Thymus (tissue), 11 donors: ENCODE measurements at regions not wholly inside any gene's neighbourhood (a gene's known extent, or its start where the extent isn't known, plus 50 kb on each side); places are given as distances from the start of the nearest gene placed in this dataset.

Experiments used
- DNase-seq, 9 donors: peaks; one replicate each; pipeline ENCODE4 v3.0.0-alpha.2; 2013; ENCODE audit warnings: low spot score in 9 of 9, low read depth in 6 of 9, missing footprints in 1 of 9
- H3K27ac ChIP-seq, 2 donors: one replicate each; pipeline ENCODE4 v1.5.1; 2013; ENCODE audit warnings: control low read depth in 1 of 2, low read depth in 1 of 2, low read length in 1 of 2, mild to moderate bottlenecking in 1 of 2, moderate library complexity in 1 of 2
- H3K27me3 ChIP-seq, 2 donors: one replicate each; pipeline ENCODE4 v1.5.1; 2013; ENCODE audit warnings: low read length in 1 of 2; ENCODE audit not compliant: control insufficient read depth in 2 of 2, insufficient read depth in 1 of 2
- H3K36me3 ChIP-seq, 2 donors: one replicate each; pipeline ENCODE4 v1.5.1; 2013; ENCODE audit warnings: low read length in 1 of 2, mild to moderate bottlenecking in 1 of 2, moderate library complexity in 1 of 2; ENCODE audit not compliant: control insufficient read depth in 2 of 2, insufficient read depth in 2 of 2
- H3K4me1 ChIP-seq, 2 donors: one replicate each; pipeline ENCODE4 v1.5.1; 2013; ENCODE audit warnings: low read length in 2 of 2; ENCODE audit not compliant: control insufficient read depth in 2 of 2, insufficient read depth in 2 of 2
- H3K4me3 ChIP-seq, 2 donors: one replicate each; pipeline ENCODE4 v1.5.1; 2013; ENCODE audit warnings: low read length in 2 of 2, control low read depth in 1 of 2, mild to moderate bottlenecking in 1 of 2
- H3K9me3 ChIP-seq, 2 donors: one replicate each; pipeline ENCODE4 v1.5.1; 2013; ENCODE audit warnings: low read length in 1 of 2, mild to moderate bottlenecking in 1 of 2; ENCODE audit not compliant: control insufficient read depth in 2 of 2, insufficient read depth in 1 of 2
- WGBS: extraction: QIAGEN DNeasy Blood & Tissue Kit; methylation state at CpG from one replicate; pipeline ENCODE4 v1.1.7; 2013; 5-methylcytosine and 5-hydroxymethylcytosine counted together
- donor health status: healthy.

DNA sequence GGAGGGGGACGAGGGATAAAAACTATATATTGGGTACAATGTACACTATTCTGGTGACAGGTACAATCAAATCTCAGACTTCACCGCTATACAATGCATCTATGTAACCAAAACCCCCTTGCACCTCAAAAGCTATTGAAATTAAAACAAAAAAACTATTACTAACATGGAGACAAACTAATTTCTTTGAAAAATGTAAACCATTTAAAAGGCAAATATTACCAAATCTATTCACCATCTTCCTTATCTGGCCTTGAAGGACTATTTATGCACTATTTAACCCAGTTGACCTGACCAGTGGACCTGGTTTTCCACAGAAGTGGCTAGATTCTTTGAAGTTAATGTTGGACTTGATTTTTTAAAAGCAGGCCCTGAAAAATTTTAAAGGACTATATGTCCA lies 212.3 kb upstream of the RPS6KA3 start:
- Histone ChIP-seq H3K4me3 (no peak overlapping the region), H3K4me1 (no peaks in the 10 kb centered on the region), H3K27me3 (no peaks in the 10 kb centered on the region), H3K9me3 (no peaks in the 10 kb centered on the region), H3K36me3 (no peaks in the 10 kb centered on the region), H3K27ac (no peak overlapping the region)
- WGBS: 98% methylated on average over 2 of the region's 2 CpGs
- DNase-seq: no peak

DNA sequence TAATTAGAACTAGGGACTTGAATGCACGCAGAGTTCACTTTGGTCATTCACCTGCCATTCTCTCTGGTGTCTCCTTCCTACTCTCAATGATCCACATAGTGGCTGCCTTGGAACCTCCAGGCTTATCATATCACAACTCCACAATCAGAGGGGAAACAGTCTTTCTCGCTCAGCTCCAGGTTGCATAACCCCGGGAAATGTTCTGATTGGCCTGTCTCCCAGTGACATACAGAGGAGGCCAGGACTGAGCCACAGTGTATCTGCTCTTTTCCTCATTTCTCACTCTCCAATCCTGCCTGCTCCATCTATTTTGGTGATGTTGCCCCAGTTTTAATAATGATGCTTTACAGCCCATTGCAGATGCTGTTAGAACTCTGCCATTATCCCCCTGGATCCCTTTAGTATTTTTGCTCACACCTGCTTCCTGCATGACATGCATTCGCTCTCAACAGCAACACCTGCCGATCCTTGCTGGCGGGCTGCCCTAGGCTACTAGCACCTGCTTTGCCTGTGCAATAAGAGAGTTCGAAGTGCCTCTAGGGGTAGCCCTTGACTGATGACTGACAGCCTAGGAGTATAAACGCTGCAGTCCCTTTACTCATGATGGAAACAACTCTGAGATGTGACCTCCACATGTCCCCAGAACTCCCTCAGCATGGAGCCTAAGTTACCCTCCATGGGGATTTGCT lies 211.3 kb upstream of the RPS6KA3 start:
- H3K27me3 ChIP-seq: no peaks in the 10 kb centered on the region
- H3K4me1 ChIP-seq: no peaks in the 10 kb centered on the region
- no peaks in the 10 kb centered on the region for H3K36me3 ChIP-seq
- no peak overlapping the region for H3K27ac ChIP-seq
- H3K9me3 ChIP-seq: no peaks in the 10 kb centered on the region
- WGBS: 88% methylated on average over 8 of the region's 8 CpGs
- DNase-seq: no peak
- H3K4me3 ChIP-seq: no peak overlapping the region

DNA sequence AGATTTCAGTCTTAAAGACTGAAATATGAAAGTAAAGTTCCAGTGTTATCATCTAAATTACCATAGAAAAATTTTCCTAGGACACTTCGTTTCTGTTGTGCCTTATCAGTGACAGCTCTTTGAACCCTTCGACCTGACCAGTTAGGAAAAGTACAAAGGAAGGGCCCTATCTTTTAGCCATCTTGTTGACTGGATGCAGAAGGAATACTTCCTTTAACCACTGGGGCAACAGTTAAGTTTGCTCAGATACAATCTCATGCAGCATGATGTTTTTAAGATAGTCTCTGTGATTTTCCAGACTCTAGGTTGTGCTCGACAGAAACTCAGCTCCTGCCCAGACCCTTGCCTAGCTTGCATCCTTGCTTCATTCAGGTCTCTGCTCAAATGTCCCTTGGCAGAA lies 210.5 kb upstream of the RPS6KA3 start:
- Histone ChIP-seq H3K4me3 (no peak overlapping the region), H3K9me3 (no peaks in the 10 kb centered on the region), H3K27ac (no peak overlapping the region), H3K27me3 (no peaks in the 10 kb centered on the region), H3K36me3 (no peaks in the 10 kb centered on the region), H3K4me1 (no peaks in the 10 kb centered on the region)
- WGBS: 72% methylated on average over 3 of the region's 3 CpGs
- no peak for DNase-seq

DNA sequence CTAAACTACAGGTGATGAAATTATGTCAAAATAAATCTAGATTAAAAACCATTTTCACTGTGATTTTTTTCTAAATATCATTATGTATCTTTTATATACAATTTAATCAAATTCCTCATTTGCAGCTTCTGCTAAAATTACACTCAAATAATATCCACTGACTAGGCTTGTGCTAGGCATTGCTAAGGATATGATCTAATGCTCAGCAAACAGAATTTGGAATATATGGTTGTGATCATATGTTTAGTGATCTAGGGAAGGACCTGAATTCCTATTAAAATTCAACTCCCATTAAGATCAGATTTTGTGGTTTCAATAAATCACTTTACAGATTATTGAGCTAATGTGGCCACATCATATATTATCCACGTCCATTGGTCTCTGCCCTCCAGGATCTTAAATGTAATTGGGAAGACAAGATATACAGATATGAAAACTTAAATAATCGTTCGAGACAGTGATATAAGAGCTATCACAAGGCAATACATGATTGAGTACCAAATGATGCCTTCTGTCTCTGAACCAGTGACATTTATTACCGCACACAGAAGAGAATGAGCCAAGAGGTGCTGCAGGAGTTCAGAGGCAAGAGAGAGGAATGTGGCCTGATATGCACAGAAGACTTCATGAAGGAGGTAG lies 206.0 kb upstream of the RPS6KA3 start:
- no peaks in the 10 kb centered on the region for H3K36me3 ChIP-seq
- WGBS: 97% methylated on average over 4 of the region's 4 CpGs
- no peak for DNase-seq

DNA sequence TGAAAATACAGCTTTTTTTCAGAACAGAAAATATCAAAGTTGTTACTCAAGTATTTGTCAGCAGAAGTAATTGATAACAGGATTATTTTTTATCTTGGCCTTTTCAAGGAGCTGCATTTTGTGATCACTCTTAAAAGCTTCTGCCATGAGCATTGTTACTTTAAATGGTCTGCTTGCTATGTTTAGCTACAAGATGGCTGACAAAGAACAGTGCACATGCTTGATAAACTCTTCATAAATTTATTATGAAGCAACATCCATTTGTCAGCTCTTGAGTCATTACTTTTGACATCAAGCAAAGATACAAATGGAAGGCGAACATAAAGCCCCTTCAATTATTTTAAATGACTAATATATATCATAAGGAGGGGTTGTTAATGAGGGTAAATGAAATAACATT lies 205.4 kb upstream of the RPS6KA3 start:
- Histone ChIP-seq H3K27me3 (no peaks in the 10 kb centered on the region), H3K9me3 (no peaks in the 10 kb centered on the region), H3K27ac (no peak overlapping the region), H3K36me3 (no peaks in the 10 kb centered on the region), H3K4me1 (no peaks in the 10 kb centered on the region), H3K4me3 (no peak overlapping the region)
- no peak for DNase-seq
- 100% methylated on average over 1 of the region's 1 CpG for WGBS

More for the DNA sequence above, 206.0 kb upstream of the RPS6KA3 start:
- no peaks in the 10 kb centered on the region for H3K9me3 ChIP-seq
- no peaks in the 10 kb centered on the region for H3K4me1 ChIP-seq
- no peak overlapping the region for H3K4me3 ChIP-seq
- no peaks in the 10 kb centered on the region for H3K27me3 ChIP-seq
- H3K27ac ChIP-seq: no peak overlapping the region

DNA sequence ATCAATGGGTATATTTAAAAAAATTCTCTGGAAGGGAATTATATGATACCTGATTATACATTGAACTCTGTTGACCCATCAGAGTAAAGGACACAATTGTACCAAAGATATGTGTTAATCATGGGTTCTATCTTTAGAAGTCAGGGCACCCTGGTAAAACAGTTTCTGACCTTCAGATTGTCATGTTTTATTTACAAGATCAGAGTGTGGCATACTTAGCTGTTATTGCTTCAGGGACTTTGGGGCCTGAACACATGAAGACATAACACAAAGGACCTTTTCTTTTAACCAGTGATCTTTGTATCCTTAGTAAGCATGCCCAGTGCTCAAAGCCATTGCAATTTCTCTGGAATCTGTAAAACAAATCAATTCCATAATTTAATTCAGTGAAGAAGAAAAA lies 204.8 kb upstream of the RPS6KA3 start:
- Histone ChIP-seq H3K36me3 (no peaks in the 10 kb centered on the region), H3K9me3 (no peaks in the 10 kb centered on the region), H3K27ac (no peak overlapping the region), H3K4me1 (no peaks in the 10 kb centered on the region), H3K4me3 (no peak overlapping the region), H3K27me3 (no peaks in the 10 kb centered on the region)
- no peak for DNase-seq

DNA sequence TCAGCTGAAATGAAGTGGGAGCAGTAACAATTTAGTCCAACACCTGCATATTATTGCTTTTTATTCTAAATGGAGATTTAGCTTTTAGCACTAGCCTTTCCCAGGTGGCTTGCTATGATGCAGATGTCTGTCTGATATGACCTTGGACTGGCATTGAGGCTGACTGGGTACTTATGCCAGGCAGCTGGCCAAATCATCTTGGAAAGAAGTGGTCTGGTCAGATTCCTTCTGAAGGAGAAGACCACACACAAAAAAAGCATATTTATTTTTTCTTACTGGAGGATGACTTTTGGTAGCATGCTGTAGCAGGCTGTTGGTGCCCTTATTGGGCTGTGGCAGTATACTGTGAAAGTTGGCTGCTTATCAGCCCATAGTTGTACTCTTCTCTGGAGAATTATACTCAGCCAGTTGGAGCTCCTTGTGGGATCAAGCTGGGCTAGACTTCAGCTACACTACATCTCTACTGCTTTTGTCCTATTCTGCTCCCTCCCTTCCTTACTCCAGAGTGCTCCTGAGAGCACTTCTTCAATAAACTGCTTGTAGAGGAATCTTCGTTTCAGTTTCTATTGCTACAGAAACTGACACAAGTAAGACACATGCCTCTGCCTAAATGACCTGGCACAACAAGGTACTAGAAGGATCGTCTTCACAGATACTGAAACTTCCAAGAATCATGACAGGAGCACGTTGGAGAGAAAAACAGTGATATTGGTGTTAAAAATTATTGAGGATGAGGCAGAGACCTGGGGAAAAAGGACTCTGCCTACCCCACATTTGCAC lies 196.8 kb upstream of the RPS6KA3 start:
- no peak overlapping the region for H3K27ac ChIP-seq
- no peaks in the 10 kb centered on the region for H3K9me3 ChIP-seq
- DNase-seq: no peak
- no peak overlapping the region for H3K4me3 ChIP-seq
- no peaks in the 10 kb centered on the region for H3K36me3 ChIP-seq
- no peaks in the 10 kb centered on the region for H3K27me3 ChIP-seq
- no peaks in the 10 kb centered on the region for H3K4me1 ChIP-seq
- WGBS: 85% methylated on average over 3 of the region's 3 CpGs

DNA sequence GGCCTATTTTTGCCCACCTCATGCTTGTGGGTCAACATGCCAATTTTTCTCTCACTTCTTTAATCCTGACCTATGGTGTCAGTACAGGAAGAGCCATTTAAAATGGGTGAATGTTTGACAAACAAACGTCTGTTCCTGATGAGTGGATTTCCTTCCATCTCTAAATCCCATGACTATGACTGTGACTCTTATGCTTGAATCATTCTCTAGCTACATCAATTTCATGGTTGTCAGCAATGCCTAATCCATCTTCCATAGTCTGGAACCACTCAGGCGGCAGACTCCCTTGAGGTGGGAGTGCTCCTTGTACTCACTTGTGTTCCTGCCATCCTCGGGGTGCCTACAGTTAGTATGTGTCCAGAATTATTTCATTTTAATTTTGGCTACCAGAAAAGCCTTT lies 194.9 kb upstream of the RPS6KA3 start:
- H3K4me1 ChIP-seq: no peaks in the 10 kb centered on the region
- no peak overlapping the region for H3K27ac ChIP-seq
- no peak for DNase-seq
- WGBS: 92% methylated on average over 3 of the region's 3 CpGs
- H3K9me3 ChIP-seq: no peaks in the 10 kb centered on the region
- H3K4me3 ChIP-seq: no peak overlapping the region
- H3K36me3 ChIP-seq: no peaks in the 10 kb centered on the region
- H3K27me3 ChIP-seq: no peaks in the 10 kb centered on the region

DNA sequence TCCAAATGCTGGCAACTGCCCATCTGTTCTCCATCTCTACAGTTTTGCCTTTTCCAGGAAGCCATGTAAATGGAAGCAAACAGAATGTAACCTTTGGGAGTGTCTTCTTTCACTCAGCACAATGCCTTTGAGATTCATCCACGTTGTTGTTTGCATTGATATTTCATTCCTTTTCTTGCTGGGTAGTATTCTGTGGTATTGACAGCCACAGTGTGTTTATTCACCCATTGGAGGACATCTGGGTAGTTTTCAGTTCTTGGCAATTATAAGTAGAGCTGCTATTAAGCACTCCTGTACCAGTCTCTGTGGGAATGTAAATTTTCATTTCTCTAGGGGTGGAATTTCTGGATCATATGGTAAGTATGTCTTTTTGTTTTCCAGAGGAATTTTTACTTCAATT lies 194.3 kb upstream of the RPS6KA3 start:
- no peaks in the 10 kb centered on the region for H3K9me3 ChIP-seq
- H3K27ac ChIP-seq: no peak overlapping the region
- no peaks in the 10 kb centered on the region for H3K27me3 ChIP-seq
- no peaks in the 10 kb centered on the region for H3K4me1 ChIP-seq
- DNase-seq: no peak
- no peaks in the 10 kb centered on the region for H3K36me3 ChIP-seq
- 70% methylated on average over 1 of the region's 1 CpG for WGBS
- H3K4me3 ChIP-seq: no peak overlapping the region
